ENCODE measurements at regions not wholly inside any gene's neighbourhood (a gene's known extent, or its start where the extent isn't known, plus 50 kb on each side); places are given as distances from the start of the nearest gene placed in this dataset.

- no peak for TF ChIP-seq CTCF (IDR thresholded peaks at IDR 0.05; ENCODE audit: borderline replicate concordance)
- intact Hi-C loops (cut with micrococcal nuclease), result no loop called here
- Histone ChIP-seq H3K9me3 (replicated peaks) (peaks cover 40% of the 10 kb centered on the region), H3K27ac (replicated peaks) (no peak overlapping the region), H3K4me1 (no peaks in the 10 kb centered on the region), H3K36me3 (no peaks in the 10 kb centered on the region), H3K27me3 (ENCODE audit: low read depth) (no peaks in the 10 kb centered on the region), H3K4me3 (no peak overlapping the region)
- DNase-seq, result no peak
Measured at GRCh38 chr11:95490625-95491024, 259.6 kb upstream of the SESN3 start.

- no peak for DNase-seq
- no peak for TF ChIP-seq CTCF (IDR thresholded peaks at IDR 0.05; ENCODE audit: borderline replicate concordance)
- intact Hi-C loops (cut with micrococcal nuclease), result no loop called here
- H3K36me3 ChIP-seq, result no peaks in the 10 kb centered on the region
- peaks cover 24% of the 10 kb centered on the region for H3K9me3 ChIP-seq (replicated peaks)
- H3K4me3 ChIP-seq, result no peak overlapping the region
- H3K27ac ChIP-seq (replicated peaks), result no peak overlapping the region
- no peaks in the 10 kb centered on the region for H3K4me1 ChIP-seq
- no peaks in the 10 kb centered on the region for H3K27me3 ChIP-seq (ENCODE audit: low read depth)
Measured at GRCh38 chr11:95487938-95488337, 256.9 kb upstream of the SESN3 start.

GRCh38 chr11:95487391-95487790, 256.4 kb upstream of the SESN3 start:
- no peak for DNase-seq
- intact Hi-C loops (cut with micrococcal nuclease), result no loop called here
- H3K4me1 ChIP-seq, result no peaks in the 10 kb centered on the region

GRCh38 chr11:95486979-95487378, 256.0 kb upstream of the SESN3 start:
- H3K4me1 ChIP-seq, result no peaks in the 10 kb centered on the region
- intact Hi-C loops (cut with micrococcal nuclease), result no loop called here
- H3K27ac ChIP-seq (replicated peaks), result no peak overlapping the region
- H3K4me3 ChIP-seq, result no peak overlapping the region
- TF ChIP-seq CTCF (IDR thresholded peaks at IDR 0.05; ENCODE audit: borderline replicate concordance), result no peak
- H3K27me3 ChIP-seq (ENCODE audit: low read depth), result no peaks in the 10 kb centered on the region
- peaks cover 17% of the 10 kb centered on the region for H3K9me3 ChIP-seq (replicated peaks)
- DNase-seq, result no peak
- H3K36me3 ChIP-seq, result no peaks in the 10 kb centered on the region

More at GRCh38 chr11:95487391-95487790, 256.4 kb upstream of the SESN3 start:
- TF ChIP-seq CTCF (IDR thresholded peaks at IDR 0.05; ENCODE audit: borderline replicate concordance), result no peak
- peaks cover 20% of the 10 kb centered on the region for H3K9me3 ChIP-seq (replicated peaks)
- no peak overlapping the region for H3K27ac ChIP-seq (replicated peaks)
- H3K36me3 ChIP-seq, result no peaks in the 10 kb centered on the region
- no peak overlapping the region for H3K4me3 ChIP-seq
- H3K27me3 ChIP-seq (ENCODE audit: low read depth), result no peaks in the 10 kb centered on the region

- peaks cover 16% of the 10 kb centered on the region for H3K9me3 ChIP-seq (replicated peaks)
- H3K4me3 ChIP-seq, result no peak overlapping the region
- DNase-seq, result no peak
- TF ChIP-seq CTCF (IDR thresholded peaks at IDR 0.05; ENCODE audit: borderline replicate concordance), result no peak
- no peak overlapping the region for H3K27ac ChIP-seq (replicated peaks)
- H3K36me3 ChIP-seq, result no peaks in the 10 kb centered on the region
- H3K4me1 ChIP-seq, result no peaks in the 10 kb centered on the region
- H3K27me3 ChIP-seq (ENCODE audit: low read depth), result no peaks in the 10 kb centered on the region
- intact Hi-C loops (cut with micrococcal nuclease), result no loop called here
Measured at GRCh38 chr11:95486466-95486865, 255.5 kb upstream of the SESN3 start.

All from left ventricle myocardium inferior (tissue), 1 donor.